MM.1S (cell line): ENCODE measurements at regions not wholly inside any gene's neighbourhood (a gene's known extent, or its start where the extent isn't known, plus 50 kb on each side); places are given as distances from the start of the nearest gene placed in this dataset.
A peak's percentile ranks its signal among the peaks of the same experiment; 100 is the strongest.
"Not testable (repeated sequence)": the region's sequence is repeated elsewhere in the genome, so short reads cannot be mapped to it uniquely, and the experiment has no call there.

ENCODE experiments used
- DNase-seq: peaks from one replicate; pipeline ENCODE4 v3.0.0-alpha.2; 2015
- H2AFZ ChIP-seq: fragments of 300-600 bp; sonication (generic); 2 replicates; pipeline ENCODE4 v1.6.0; 2016; ENCODE audit warnings: antibody characterized with exemption, low read length
- H3F3A ChIP-seq: fragments of 300-600 bp; sonication (generic); 2 replicates; pipeline ENCODE4 v1.6.1; 2016; ENCODE audit warnings: mild to moderate bottlenecking, antibody characterized with exemption, low read length, moderate library complexity, mixed read lengths; ENCODE audit not compliant: insufficient read depth
- H3K27ac ChIP-seq: fragments of 300-600 bp; sonication (generic); 2 replicates; pipeline ENCODE4 v1.5.1; 2016; ENCODE audit warnings: mild to moderate bottlenecking, low read length
- H3K27me3 ChIP-seq: fragments of 300-600 bp; sonication (generic); replicated peaks from 2 replicates; pipeline ENCODE4 v1.6.0; 2016; ENCODE audit warnings: low read length; ENCODE audit not compliant: insufficient read depth
- H3K36me3 ChIP-seq: fragments of 300-600 bp; sonication (generic); replicated peaks from 2 replicates; pipeline ENCODE4 v1.6.1; 2016; ENCODE audit warnings: mild to moderate bottlenecking, low read length, mixed read lengths; ENCODE audit not compliant: insufficient read depth
- H3K4me1 ChIP-seq: fragments of 300-600 bp; sonication (generic); 2 replicates; pipeline ENCODE4 v1.6.1; 2016; ENCODE audit warnings: low read length, mixed read lengths
- H3K4me2 ChIP-seq: fragments of 300-600 bp; sonication (generic); 2 replicates; pipeline ENCODE4 v1.6.0; 2016; ENCODE audit warnings: low read depth, low read length
- H3K4me3 ChIP-seq: fragments of 300-600 bp; sonication (generic); 2 replicates; pipeline ENCODE4 v1.5.1; 2016; ENCODE audit warnings: low read length, mixed read lengths
- H3K79me2 ChIP-seq: fragments of 300-600 bp; sonication (generic); 2 replicates; pipeline ENCODE4 v1.6.1; 2016; ENCODE audit warnings: mixed run types, low read length, mixed read lengths
- H3K9ac ChIP-seq: fragments of 300-600 bp; sonication (generic); 2 replicates; pipeline ENCODE4 v1.6.1; 2016; ENCODE audit warnings: low read length, mixed read lengths
- H3K9me2 ChIP-seq: fragments of 300-600 bp; sonication (generic); replicated peaks from 2 replicates; pipeline ENCODE4 v1.6.1; 2016; ENCODE audit warnings: mild to moderate bottlenecking, low read length, mixed read lengths; ENCODE audit not compliant: insufficient read depth
- H3K9me3 ChIP-seq: fragments of 300-600 bp; sonication (generic); replicated peaks from 2 replicates; pipeline ENCODE4 v1.6.1; 2016; ENCODE audit warnings: mild to moderate bottlenecking, low read length, mixed read lengths; ENCODE audit not compliant: insufficient read depth
- H4K20me1 ChIP-seq: fragments of 300-600 bp; sonication (generic); 2 replicates; pipeline ENCODE4 v1.6.1; 2016; ENCODE audit warnings: mild to moderate bottlenecking, low read length, moderate library complexity, mixed read lengths; ENCODE audit not compliant: insufficient read depth
- CTCF ChIP-seq: fragments of 300-600 bp; sonication (generic); IDR thresholded peaks from 2 replicates; pipeline ENCODE4 v1.5.1; 2016; ENCODE audit warnings: antibody characterized with exemption, low read length, mixed read lengths

- not testable (repeated sequence) for H3K4me1 ChIP-seq, H3K79me2 ChIP-seq, H3K9me2 ChIP-seq, DNase-seq, H3K9ac ChIP-seq, H3K4me3 ChIP-seq, H3K4me2 ChIP-seq, H3K36me3 ChIP-seq, H3K27me3 ChIP-seq, H3K27ac ChIP-seq, H2AFZ ChIP-seq, H3F3A ChIP-seq, H4K20me1 ChIP-seq, H3K9me3 ChIP-seq
These were observed 58.3 kb downstream of the ART5 start for GRCh38 chr11:3583476-3583875.

GRCh38 chr11:3581389-3581725, 60.4 kb downstream of the ART5 start:
- not testable (repeated sequence) for H3K79me2 ChIP-seq, H3K9me3 ChIP-seq, H3K27ac ChIP-seq, H3K9me2 ChIP-seq, H3K4me1 ChIP-seq, H2AFZ ChIP-seq, H3K27me3 ChIP-seq, H3K9ac ChIP-seq, DNase-seq, H3K36me3 ChIP-seq, H3K4me3 ChIP-seq, H3F3A ChIP-seq, H4K20me1 ChIP-seq
- H3K4me2 ChIP-seq, result peak overlapping the region; percentile 45; the same call in 1 of the 2 replicates

- not testable (repeated sequence) for H3K9ac ChIP-seq, H3K9me2 ChIP-seq
These were observed 61.1 kb downstream of the ART5 start for GRCh38 chr11:3580487-3581388.

GRCh38 chr11:3579600-3580459, 62.0 kb downstream of the ART5 start:
- H3K27ac ChIP-seq, H3K9me3 ChIP-seq, H3K9me2 ChIP-seq, H3K36me3 ChIP-seq, H3K79me2 ChIP-seq, DNase-seq, H3F3A ChIP-seq, H3K4me2 ChIP-seq, H4K20me1 ChIP-seq, H3K4me3 ChIP-seq, H3K27me3 ChIP-seq, H2AFZ ChIP-seq, H3K4me1 ChIP-seq, H3K9ac ChIP-seq: not testable (repeated sequence)

More at GRCh38 chr11:3580487-3581388, 61.1 kb downstream of the ART5 start:
- TF ChIP-seq CTCF, result peak; percentile 23
- H3K79me2 ChIP-seq, H3F3A ChIP-seq, H3K9me3 ChIP-seq, H3K27ac ChIP-seq, H3K36me3 ChIP-seq, H3K4me1 ChIP-seq, H4K20me1 ChIP-seq, H3K27me3 ChIP-seq: not testable (repeated sequence)
- Histone ChIP-seq H3K4me2 (peak overlapping the region; percentile 69; the same call in 1 of the 2 replicates), H2AFZ (peak overlapping the region; percentile 80; the same call in 1 of the 2 replicates), H3K4me3 (peak overlapping the region; percentile 55; the same call in 1 of the 2 replicates)
- DNase-seq, result peak; percentile 18

GRCh38 chr11:3576066-3576604, 65.7 kb downstream of the ART5 start:
- H3K9me3 ChIP-seq, H3K9ac ChIP-seq, H3K27me3 ChIP-seq, H3K4me3 ChIP-seq, H3K36me3 ChIP-seq, DNase-seq, H2AFZ ChIP-seq, H3K27ac ChIP-seq, H4K20me1 ChIP-seq, H3K4me1 ChIP-seq, H3K79me2 ChIP-seq, H3K4me2 ChIP-seq, H3K9me2 ChIP-seq, H3F3A ChIP-seq: not testable (repeated sequence)

- not testable (repeated sequence) for H3K4me3 ChIP-seq, H4K20me1 ChIP-seq, H3K9ac ChIP-seq, H3F3A ChIP-seq, H2AFZ ChIP-seq, H3K9me2 ChIP-seq, H3K4me2 ChIP-seq, H3K9me3 ChIP-seq, H3K27ac ChIP-seq, H3K4me1 ChIP-seq, H3K79me2 ChIP-seq, H3K36me3 ChIP-seq, DNase-seq, H3K27me3 ChIP-seq
These were observed 68.7 kb downstream of the ART5 start for GRCh38 chr11:3572976-3573647.
